Body of pancreas (tissue), 4 donors: ENCODE measurements at regions not wholly inside any gene's neighbourhood (a gene's known extent, or its start where the extent isn't known, plus 50 kb on each side); places are given as distances from the start of the nearest gene placed in this dataset.

ENCODE experiments used
- CTCF ChIP-seq, 7 experiments: fragments of 450-650 bp in 4 of 7; fragments of 200-600 bp in 3 of 7; sonication (generic) in 3 of 7; IDR thresholded peaks; one replicate each; pipeline ENCODE4 v1.5.1; 2016 to 2019; ENCODE audit warnings: antibody characterized with exemption in 7 of 7
- POLR2A ChIP-seq, 3 donors: fragments of 450-650 bp; IDR thresholded peaks; one replicate each; pipeline ENCODE4 v1.6.1; 2016; ENCODE audit warnings: antibody characterized with exemption in 3 of 3, mild to moderate bottlenecking in 2 of 3

GRCh38 chr13:44015118-44015517 lies 135.4 kb downstream of the LACC1 start:
- no peak for TF ChIP-seq CTCF (IDR thresholded peaks at IDR 0.05)
- no peak for TF ChIP-seq POLR2A (IDR thresholded peaks at IDR 0.05)
